Smooth muscle cell (in vitro differentiated cells): ENCODE measurements at regions not wholly inside any gene's neighbourhood (a gene's known extent, or its start where the extent isn't known, plus 50 kb on each side); places are given as distances from the start of the nearest gene placed in this dataset.

ENCODE experiments used
- DNase-seq: peaks from one replicate; lab custom pipeline; 2025; ENCODE audit not compliant: unreplicated experiment; lab: John Stamatoyannopoulos, UW
- H2AFZ ChIP-seq: fragments of 200-600 bp; sonication (generic); 2 replicates; pipeline ENCODE4 v1.6.0; 2016; ENCODE audit warnings: antibody characterized with exemption, low read depth, mild to moderate bottlenecking
- H3F3A ChIP-seq: fragments of 200-600 bp; sonication (generic); 2 replicates; pipeline ENCODE4 v1.6.0; 2017; ENCODE audit warnings: antibody characterized with exemption, low read depth
- H3K27ac ChIP-seq: fragments of 200-600 bp; sonication (generic); 2 replicates; pipeline ENCODE4 v1.5.1; 2016; ENCODE audit warnings: low read depth, mild to moderate bottlenecking
- H3K27me3 ChIP-seq: fragments of 200-600 bp; sonication (generic); 2 replicates; pipeline ENCODE4 v1.6.1; 2016; ENCODE audit warnings: low read depth, mild to moderate bottlenecking
- H3K36me3 ChIP-seq: fragments of 200-600 bp; sonication (generic); 2 replicates; pipeline ENCODE4 v1.5.1; 2016; ENCODE audit warnings: low read depth
- H3K4me1 ChIP-seq: fragments of 200-600 bp; sonication (generic); 2 replicates; pipeline ENCODE4 v1.5.1; 2016; ENCODE audit warnings: low read depth
- H3K4me2 ChIP-seq: fragments of 200-600 bp; sonication (generic); 2 replicates; pipeline ENCODE4 v1.6.0; 2016; ENCODE audit warnings: mild to moderate bottlenecking
- H3K4me3 ChIP-seq: fragments of 200-600 bp; sonication (generic); 2 replicates; pipeline ENCODE4 v1.5.1; 2016; ENCODE audit warnings: mild to moderate bottlenecking
- H3K79me2 ChIP-seq: fragments of 200-600 bp; sonication (generic); 2 replicates; pipeline ENCODE4 v1.6.0; 2016; ENCODE audit warnings: low read depth, mild to moderate bottlenecking
- H3K9ac ChIP-seq: fragments of 200-600 bp; sonication (generic); 2 replicates; pipeline ENCODE4 v1.6.0; 2016; ENCODE audit warnings: low read depth
- H3K9me3 ChIP-seq: fragments of 200-600 bp; sonication (generic); replicated peaks from 2 replicates; pipeline ENCODE4 v1.5.1; 2016; ENCODE audit warnings: low read depth
- H4K20me1 ChIP-seq: fragments of 200-600 bp; sonication (generic); 2 replicates; pipeline ENCODE4 v1.6.0; 2016; ENCODE audit warnings: low read depth
- CTCF ChIP-seq: fragments of 200-600 bp; sonication (generic); IDR thresholded peaks from 2 replicates; pipeline ENCODE4 v1.5.1; 2017; ENCODE audit warnings: borderline replicate concordance, mild to moderate bottlenecking, antibody characterized with exemption; ENCODE audit not compliant: insufficient read depth, poor library complexity, severe bottlenecking
- WGBS: methylation state at CpG from one replicate; pipeline ENCODE4 v1.1.7; 2016; ENCODE audit warnings: low lambda C conversion rate; 5-methylcytosine and 5-hydroxymethylcytosine counted together

GRCh38 chr12:9334964-9335363, 126.8 kb upstream of the PZP start:
- Histone ChIP-seq H3K79me2 (no peaks in the 10 kb centered on the region), H3K9me3 (no peaks in the 10 kb centered on the region), H3K4me3 (no peak overlapping the region), H2AFZ (no peak overlapping the region), H3K9ac (no peak overlapping the region), H4K20me1 (no peaks in the 10 kb centered on the region), H3K4me2 (no peak overlapping the region), H3K36me3 (no peaks in the 10 kb centered on the region), H3F3A (no peaks in the 10 kb centered on the region), H3K27ac (no peak overlapping the region), H3K4me1 (no peaks in the 10 kb centered on the region), H3K27me3 (no peaks in the 10 kb centered on the region)
- no peak for DNase-seq
- TF ChIP-seq CTCF, result no peak
- 89% methylated on average over 5 of the region's 5 CpGs for WGBS

- Histone ChIP-seq H3K36me3 (no peaks in the 10 kb centered on the region), H3K9ac (no peak overlapping the region), H3K27ac (no peak overlapping the region), H2AFZ (peak overlapping the region; percentile 54), H3K27me3 (no peaks in the 10 kb centered on the region), H3K4me2 (no peak overlapping the region), H3K9me3 (no peaks in the 10 kb centered on the region), H3F3A (no peaks in the 10 kb centered on the region), H4K20me1 (no peaks in the 10 kb centered on the region), H3K4me3 (no peak overlapping the region), H3K4me1 (no peaks in the 10 kb centered on the region), H3K79me2 (no peaks in the 10 kb centered on the region)
- TF ChIP-seq CTCF, result no peak
- WGBS, result 75% methylated on average over 12 of the region's 12 CpGs
- DNase-seq, result no peak
These were observed 126.0 kb upstream of the PZP start for GRCh38 chr12:9334041-9334692.

- Histone ChIP-seq H3K9me3 (no peaks in the 10 kb centered on the region), H3K4me1 (no peaks in the 10 kb centered on the region), H3K4me2 (no peak overlapping the region), H3K79me2 (no peaks in the 10 kb centered on the region), H4K20me1 (no peaks in the 10 kb centered on the region), H3K27ac (no peak overlapping the region), H3F3A (no peaks in the 10 kb centered on the region), H3K36me3 (no peaks in the 10 kb centered on the region), H3K4me3 (no peak overlapping the region), H2AFZ (no peak overlapping the region), H3K27me3 (no peaks in the 10 kb centered on the region), H3K9ac (no peak overlapping the region)
- no peak for DNase-seq
- TF ChIP-seq CTCF, result no peak
- 92% methylated on average over 4 of the region's 4 CpGs for WGBS
These were observed 125.0 kb upstream of the PZP start for GRCh38 chr12:9333161-9333560.

- H3K27ac ChIP-seq, result no peak overlapping the region
- TF ChIP-seq CTCF, result no peak
- no peaks in the 10 kb centered on the region for H3K79me2 ChIP-seq
- H3K4me3 ChIP-seq, result no peak overlapping the region
- no peak for DNase-seq
- no peaks in the 10 kb centered on the region for H3K27me3 ChIP-seq
- no peaks in the 10 kb centered on the region for H3K36me3 ChIP-seq
- no peaks in the 10 kb centered on the region for H4K20me1 ChIP-seq
- no peaks in the 10 kb centered on the region for H3K9me3 ChIP-seq
- 76% methylated on average over 4 of the region's 4 CpGs for WGBS
- H3K4me2 ChIP-seq, result no peak overlapping the region
- H3F3A ChIP-seq, result no peaks in the 10 kb centered on the region
- no peaks in the 10 kb centered on the region for H3K4me1 ChIP-seq
- no peak overlapping the region for H2AFZ ChIP-seq
- no peak overlapping the region for H3K9ac ChIP-seq
These were observed 124.4 kb upstream of the PZP start for GRCh38 chr12:9332564-9332963.
